B cell (primary cell): ENCODE measurements at regions not wholly inside any gene's neighbourhood (a gene's known extent, or its start where the extent isn't known, plus 50 kb on each side); places are given as distances from the start of the nearest gene placed in this dataset.

Experiments used
- ATAC-seq: fragments of 200-7000 bp; cut with Tn5 transposase; one replicate; pipeline ENCODE4 v1.10.0; 2021; ENCODE audit warnings: low read depth, mild to moderate bottlenecking, moderate number of reproducible peaks, moderate library complexity
- CTCF ChIA-PET: fragments of 350-600 bp; sonication (Branson Sonifier 250); formaldehyde crosslinking; loops from one replicate; lab custom pipeline; 2021; ENCODE audit warnings: antibody characterized with exemption, inconsistent platforms; lab: Charles Lee
- POLR2A ChIA-PET: fragments of 350-600 bp; sonication (Branson Sonifier 250); formaldehyde crosslinking; loops from one replicate; lab custom pipeline; 2021; ENCODE audit warnings: antibody characterized with exemption; lab: Charles Lee
- DNase-seq: peaks from one replicate; pipeline ENCODE4 v3.0.0; 2013
- H2AFZ ChIP-seq: 2 replicates; pipeline ENCODE4 v1.6.1; 2012; ENCODE audit warnings: mild to moderate bottlenecking, low read depth, low read length; ENCODE audit not compliant: insufficient read depth, poor library complexity, severe bottlenecking
- H3K27ac ChIP-seq, 2 donors: 1 replicate in 1 of 2; 2 replicates in 1 of 2; pipeline ENCODE4 v1.5.1; 2012 to 2013; ENCODE audit warnings: low read length in 2 of 2, mild to moderate bottlenecking in 2 of 2, moderate library complexity in 1 of 2
- H3K27me3 ChIP-seq, 4 experiments: fragments of 200-600 bp in 1 of 4; sonication (generic) in 1 of 4; replicated peaks in 1 of 4; 1 replicate in 2 of 4; 2 replicates in 2 of 4; pipeline versions ENCODE4 v1.6.1 to v1.7.0; 2013 to 2016; ENCODE audit warnings: low read length in 3 of 4, mild to moderate bottlenecking in 2 of 4, mixed read lengths in 1 of 4, moderate library complexity in 1 of 4; ENCODE audit not compliant: insufficient read depth in 4 of 4, control insufficient read depth in 3 of 4; ENCODE audit errors: control extremely low read depth in 1 of 4
- H3K36me3 ChIP-seq, 2 experiments: replicated peaks in 1 of 2; 1 replicate in 1 of 2; 2 replicates in 1 of 2; pipeline versions ENCODE4 v1.6.1 to v1.7.1; 2013; ENCODE audit warnings: low read length in 1 of 2; ENCODE audit not compliant: insufficient read depth in 2 of 2, control insufficient read depth in 1 of 2; ENCODE audit errors: control extremely low read depth in 1 of 2, extremely low read depth in 1 of 2
- H3K4me1 ChIP-seq, 2 donors: fragments of 200-600 bp in 1 of 2; sonication (generic) in 1 of 2; 1 replicate in 1 of 2; 2 replicates in 1 of 2; pipeline versions ENCODE4 v1.5.1 to v1.6.1; 2013 to 2017; ENCODE audit warnings: low read length in 2 of 2; ENCODE audit not compliant: control insufficient read depth in 2 of 2, insufficient read depth in 2 of 2
- H3K4me2 ChIP-seq: replicated peaks from 2 replicates; pipeline ENCODE3; 2012; ENCODE audit warnings: mild to moderate bottlenecking, low read depth, low read length; ENCODE audit not compliant: poor library complexity, severe bottlenecking
- H3K4me3 ChIP-seq, 5 experiments: fragments of 200-600 bp in 1 of 5; sonication (generic) in 1 of 5; 1 replicate in 3 of 5; 2 replicates in 2 of 5; pipeline versions ENCODE4 v1.5.1 to v1.7.0; 2011 to 2016; ENCODE audit warnings: low read length in 4 of 5, mild to moderate bottlenecking in 4 of 5, low read depth in 2 of 5, control low read depth in 1 of 5, moderate library complexity in 1 of 5; ENCODE audit not compliant: insufficient read depth in 1 of 5; ENCODE audit errors: control extremely low read depth in 1 of 5, extremely low read depth in 1 of 5
- H3K79me2 ChIP-seq: fragments of 200-600 bp; sonication (generic); one replicate; pipeline ENCODE4 v1.6.0; 2016; ENCODE audit warnings: low read length; ENCODE audit not compliant: control insufficient read depth, insufficient read depth
- H3K9ac ChIP-seq: fragments of 200-600 bp; sonication (generic); 2 replicates; pipeline ENCODE4 v1.6.1; 2017; ENCODE audit warnings: mild to moderate bottlenecking, low read length, moderate library complexity
- H3K9me3 ChIP-seq, 3 donors: one replicate each; pipeline versions ENCODE4 v1.6.1 to v1.7.1; 2013; ENCODE audit warnings: low read length in 2 of 3; ENCODE audit not compliant: control insufficient read depth in 2 of 3, insufficient read depth in 1 of 3; ENCODE audit errors: control extremely low read depth in 1 of 3
- H4K20me1 ChIP-seq: 2 replicates; pipeline ENCODE4 v1.6.0; 2012; ENCODE audit warnings: mild to moderate bottlenecking, low read length; ENCODE audit not compliant: insufficient read depth, control insufficient read depth, poor library complexity, severe bottlenecking
- H3K27ac Mint-ChIP-seq: one replicate; pipeline ENCODE4 v1.8.0; 2021; ENCODE audit warnings: mixed read lengths
- H3K27me3 Mint-ChIP-seq: one replicate; pipeline ENCODE4 v1.8.0; 2021; ENCODE audit warnings: mixed read lengths
- H3K4me1 Mint-ChIP-seq: one replicate; pipeline ENCODE4 v1.8.0; 2021; ENCODE audit warnings: mixed read lengths
- H3K4me3 Mint-ChIP-seq: one replicate; pipeline ENCODE4 v1.8.0; 2021; ENCODE audit warnings: mixed read lengths
- H3K9me3 Mint-ChIP-seq: one replicate; pipeline ENCODE4 v1.8.0; 2022; ENCODE audit warnings: mixed read lengths; ENCODE audit not compliant: insufficient read depth
- CTCF ChIP-seq: fragments of 200-600 bp; IDR thresholded peaks from one replicate; pipeline ENCODE4 v1.8.0; 2022; ENCODE audit warnings: antibody characterized with exemption, mild to moderate bottlenecking
- EZH2 ChIP-seq: IDR thresholded peaks from 2 replicates; pipeline ENCODE4 v1.6.1; 2012; ENCODE audit warnings: borderline replicate concordance, low read depth, mild to moderate bottlenecking, moderate library complexity, low read length; ENCODE audit not compliant: insufficient read depth, poor library complexity, severe bottlenecking
- intact Hi-C: fragments of 100-400 bp; cut with micrococcal nuclease; formaldehyde crosslinking; loops from one replicate; pipeline ENCODE4 v1.10.0; 2022

- H3K4me3 Mint-ChIP-seq: no peak overlapping the region
- Histone ChIP-seq H3K4me1 (no peaks in the 10 kb centered on the region), H3K27me3 (no peaks in the 10 kb centered on the region), H3K27ac (no peak overlapping the region), H3K4me2 (no peak overlapping the region), H3K9me3 (peaks cover 0 to 3% (median 0%) of the 10 kb centered on the region in 3 donors), H3K4me3 (no peak overlapping the region), H4K20me1 (no peaks in the 10 kb centered on the region), H3K9ac (no peak overlapping the region), H2AFZ (no peak overlapping the region), H3K79me2 (no peaks in the 10 kb centered on the region), H3K36me3 (no peaks in the 10 kb centered on the region)
- no peaks in the 10 kb centered on the region for H3K4me1 Mint-ChIP-seq
- ChIA-PET POLR2A (no interaction called here), CTCF (no interaction called here)
- DNase-seq (no peak), ATAC-seq (no peak)
- no peak overlapping the region for H3K27ac Mint-ChIP-seq
- TF ChIP-seq EZH2: no peak
- TF ChIP-seq CTCF: no peak
- H3K27me3 Mint-ChIP-seq: no peaks in the 10 kb centered on the region
- peaks cover 5% of the 10 kb centered on the region for H3K9me3 Mint-ChIP-seq
- intact Hi-C loops: no loop called here
These were observed 1369.5 kb downstream of the CDH11 start for GRCh38 chr16:63752347-63752746.

- Histone ChIP-seq H3K27ac (no peak overlapping the region), H3K9ac (no peak overlapping the region), H3K4me1 (no peaks in the 10 kb centered on the region), H3K36me3 (no peaks in the 10 kb centered on the region), H3K79me2 (no peaks in the 10 kb centered on the region), H2AFZ (no peak overlapping the region), H3K4me2 (no peak overlapping the region), H3K9me3 (peaks cover 0 to 7% (median 0%) of the 10 kb centered on the region in 3 donors), H4K20me1 (no peaks in the 10 kb centered on the region), H3K27me3 (no peaks in the 10 kb centered on the region), H3K4me3 (no peak overlapping the region)
- H3K4me1 Mint-ChIP-seq: no peaks in the 10 kb centered on the region
- CTCF ChIA-PET: interaction anchor here (1.0 kb wide), 1 partner anchor 34 kb away, joined by 4 read pairs; no protein-coding TSS in a partner anchor
- H3K27ac Mint-ChIP-seq: no peak overlapping the region
- peaks cover 6% of the 10 kb centered on the region for H3K9me3 Mint-ChIP-seq
- POLR2A ChIA-PET: no interaction called here
- DNase-seq (no peak), ATAC-seq (no peak)
- TF ChIP-seq CTCF (no peak), EZH2 (no peak)
- H3K27me3 Mint-ChIP-seq: no peaks in the 10 kb centered on the region
- intact Hi-C loops: no loop called here
- H3K4me3 Mint-ChIP-seq: no peak overlapping the region
These were observed 1372.6 kb downstream of the CDH11 start for GRCh38 chr16:63749276-63749675.
